ENCODE measurements at regions not wholly inside any gene's neighbourhood (a gene's known extent, or its start where the extent isn't known, plus 50 kb on each side); places are given as distances from the start of the nearest gene placed in this dataset.

- no peak overlapping the region for H3K4me3 ChIP-seq (ENCODE audit: control insufficient read depth, low read depth, low read length)
- no peak for DNase-seq (ENCODE audit: low read depth)
- no peak for TF ChIP-seq CTCF (conservative IDR thresholded peaks at IDR 0.05; ENCODE audit: control insufficient read depth, insufficient read depth, low read depth, low read length)
These were observed 62.3 kb upstream of the GATA2 start for GRCh38 chr3:128555098-128555825.

GRCh38 chr3:128554465-128555097 is 61.6 kb upstream of the GATA2 start:
- H3K4me3 ChIP-seq (ENCODE audit: control insufficient read depth, low read depth, low read length), result no peak overlapping the region
- no peak for TF ChIP-seq CTCF (conservative IDR thresholded peaks at IDR 0.05; ENCODE audit: control insufficient read depth, insufficient read depth, low read depth, low read length)
- no peak for DNase-seq (ENCODE audit: low read depth)

GRCh38 chr3:128554100-128554464 is 61.1 kb upstream of the GATA2 start:
- TF ChIP-seq CTCF (conservative IDR thresholded peaks at IDR 0.05; ENCODE audit: control insufficient read depth, insufficient read depth, low read depth, low read length), result peak; percentile 3
- DNase-seq (ENCODE audit: low read depth), result peak; percentile 52
- H3K4me3 ChIP-seq (ENCODE audit: control insufficient read depth, low read depth, low read length), result no peak overlapping the region

GRCh38 chr3:128553560-128553959 is 60.6 kb upstream of the GATA2 start:
- DNase-seq (ENCODE audit: low read depth), result no peak
- TF ChIP-seq CTCF (conservative IDR thresholded peaks at IDR 0.05; ENCODE audit: control insufficient read depth, insufficient read depth, low read depth, low read length), result no peak
- H3K4me3 ChIP-seq (ENCODE audit: control insufficient read depth, low read depth, low read length), result no peak overlapping the region

GRCh38 chr3:128551867-128552266 is 58.9 kb upstream of the GATA2 start:
- TF ChIP-seq CTCF (conservative IDR thresholded peaks at IDR 0.05; ENCODE audit: control insufficient read depth, insufficient read depth, low read depth, low read length), result no peak

GRCh38 chr3:128551451-128551850 is 58.5 kb upstream of the GATA2 start:
- no peak for DNase-seq (ENCODE audit: low read depth)
- no peak overlapping the region for H3K4me3 ChIP-seq (ENCODE audit: control insufficient read depth, low read depth, low read length)
- no peak for TF ChIP-seq CTCF (conservative IDR thresholded peaks at IDR 0.05; ENCODE audit: control insufficient read depth, insufficient read depth, low read depth, low read length)

More at GRCh38 chr3:128551867-128552266, 58.9 kb upstream of the GATA2 start:
- H3K4me3 ChIP-seq (ENCODE audit: control insufficient read depth, low read depth, low read length), result no peak overlapping the region
- DNase-seq (ENCODE audit: low read depth), result no peak

All from fibroblast of mammary gland (primary cell).